H9 (cell line): ENCODE measurements at regions not wholly inside any gene's neighbourhood (a gene's known extent, or its start where the extent isn't known, plus 50 kb on each side); places are given as distances from the start of the nearest gene placed in this dataset.
"Not testable (repeated sequence)": the region's sequence is repeated elsewhere in the genome, so short reads cannot be mapped to it uniquely, and the experiment has no call there.

Experiments used
- DNase-seq: peaks from one replicate; pipeline ENCODE4 v3.0.0-alpha.2; 2017
- H2AFZ ChIP-seq: one replicate; pipeline ENCODE4 v1.6.1; 2013; ENCODE audit warnings: mild to moderate bottlenecking, low read length, control low read depth, moderate library complexity
- H2AK5ac ChIP-seq: 2 replicates; pipeline ENCODE4 v1.6.1; 2013; ENCODE audit warnings: low read length, control low read depth, mixed read lengths; ENCODE audit not compliant: insufficient read length
- H2BK120ac ChIP-seq: one replicate; pipeline ENCODE4 v1.6.1; 2013; ENCODE audit warnings: low read depth, mild to moderate bottlenecking, low read length, control low read depth, inconsistent platforms; ENCODE audit not compliant: poor library complexity, severe bottlenecking
- H2BK12ac ChIP-seq: 2 replicates; pipeline ENCODE4 v1.6.1; 2013; ENCODE audit warnings: low read length, control low read depth, mixed read lengths, low read depth; ENCODE audit not compliant: insufficient read length
- H2BK15ac ChIP-seq: 2 replicates; pipeline ENCODE4 v1.6.1; 2013; ENCODE audit warnings: low read depth, low read length, control low read depth
- H2BK20ac ChIP-seq: one replicate; pipeline ENCODE4 v1.6.1; 2013; ENCODE audit warnings: low read depth, mild to moderate bottlenecking, low read length, control low read depth, inconsistent platforms; ENCODE audit not compliant: poor library complexity, severe bottlenecking
- H2BK5ac ChIP-seq: 2 replicates; pipeline ENCODE4 v1.6.1; 2013; ENCODE audit warnings: low read length, control low read depth, mixed read lengths; ENCODE audit not compliant: insufficient read length
- H3K14ac ChIP-seq: 2 replicates; pipeline ENCODE4 v1.6.1; 2013; ENCODE audit warnings: low read length, control low read depth; ENCODE audit not compliant: insufficient read depth
- H3K18ac ChIP-seq: 2 replicates; pipeline ENCODE4 v1.6.1; 2013; ENCODE audit warnings: low read depth, mild to moderate bottlenecking, mixed read lengths, low read length, control low read depth; ENCODE audit not compliant: insufficient read length
- H3K23ac ChIP-seq: 2 replicates; pipeline ENCODE4 v1.6.1; 2013; ENCODE audit warnings: low read length, control low read depth, mixed read lengths, low read depth; ENCODE audit not compliant: insufficient read length
- H3K23me2 ChIP-seq: 2 replicates; pipeline ENCODE4 v1.6.1; 2013; ENCODE audit warnings: low read depth, mild to moderate bottlenecking, mixed read lengths, low read length, control low read depth; ENCODE audit not compliant: insufficient read length, poor library complexity, severe bottlenecking
- H3K27ac ChIP-seq: 2 replicates; pipeline ENCODE4 v1.5.1; 2013; ENCODE audit warnings: low read length, control low read depth, mixed read lengths, low read depth; ENCODE audit not compliant: insufficient read length
- H3K27me3 ChIP-seq: 2 replicates; pipeline ENCODE4 v1.6.1; 2013; ENCODE audit warnings: low read length, control low read depth, inconsistent platforms; ENCODE audit not compliant: insufficient read depth
- H3K4ac ChIP-seq: 2 replicates; pipeline ENCODE4 v1.6.1; 2013; ENCODE audit warnings: low read depth, mild to moderate bottlenecking, control low read depth, inconsistent platforms, low read length, moderate library complexity
- H3K4me1 ChIP-seq: 2 replicates; pipeline ENCODE4 v1.6.1; 2013; ENCODE audit warnings: low read length, control low read depth, inconsistent platforms; ENCODE audit not compliant: insufficient read depth
- H3K4me2 ChIP-seq: 2 replicates; pipeline ENCODE4 v1.6.1; 2013; ENCODE audit warnings: low read length, control low read depth, mixed read lengths; ENCODE audit not compliant: insufficient read length, insufficient read depth
- H3K56ac ChIP-seq: 2 replicates; pipeline ENCODE4 v1.6.1; 2013; ENCODE audit warnings: low read depth, mild to moderate bottlenecking, mixed read lengths, low read length, control low read depth; ENCODE audit not compliant: insufficient read length
- H3K79me1 ChIP-seq: 2 replicates; pipeline ENCODE4 v1.6.1; 2013; ENCODE audit warnings: low read depth, mild to moderate bottlenecking, moderate library complexity, low read length, control low read depth, inconsistent platforms; ENCODE audit not compliant: insufficient read depth, poor library complexity, severe bottlenecking
- H3K79me2 ChIP-seq: 2 replicates; pipeline ENCODE4 v1.6.1; 2013; ENCODE audit warnings: low read length, control low read depth, inconsistent platforms; ENCODE audit not compliant: insufficient read depth
- H3K9ac ChIP-seq: 2 replicates; pipeline ENCODE4 v1.6.1; 2013; ENCODE audit warnings: low read length, control low read depth, mixed read lengths; ENCODE audit not compliant: insufficient read length; ENCODE audit errors: extremely low read depth
- H3K9me3 ChIP-seq: one replicate; pipeline ENCODE4 v1.6.1; 2013; ENCODE audit warnings: low read depth, low read length, inconsistent platforms; ENCODE audit not compliant: control insufficient read depth
- H3T11ph ChIP-seq: one replicate; pipeline ENCODE4 v1.6.1; 2013; ENCODE audit warnings: mild to moderate bottlenecking, low read length, control low read depth, inconsistent platforms
- H4K20me1 ChIP-seq: one replicate; pipeline ENCODE4 v1.6.1; 2013; ENCODE audit not compliant: control insufficient read depth, insufficient read length, insufficient read depth
- H4K5ac ChIP-seq: 2 replicates; pipeline ENCODE4 v1.6.1; 2013; ENCODE audit warnings: low read depth, mild to moderate bottlenecking, mixed read lengths, low read length, control low read depth; ENCODE audit not compliant: insufficient read length
- H4K8ac ChIP-seq: replicated peaks from 2 replicates; pipeline ENCODE4 v1.6.1; 2013; ENCODE audit warnings: low read length, control low read depth, mixed read lengths, low read depth; ENCODE audit not compliant: insufficient read length
- H4K91ac ChIP-seq: 2 replicates; pipeline ENCODE4 v1.6.1; 2013; ENCODE audit warnings: low read depth, mild to moderate bottlenecking, moderate library complexity, mixed read lengths, low read length, control low read depth; ENCODE audit not compliant: insufficient read length
- H3K27ac Mint-ChIP-seq, 3 experiments: 2 replicates in 2 of 3; 3 replicates in 1 of 3; pipeline ENCODE4 v1.8.0; 2020 to 2021; ENCODE audit warnings: mixed read lengths in 3 of 3, mild to moderate bottlenecking in 1 of 3, moderate library complexity in 1 of 3
- H3K27me3 Mint-ChIP-seq: 2 replicates; pipeline ENCODE4 v1.8.0; 2021; ENCODE audit warnings: low read depth, mild to moderate bottlenecking, moderate library complexity, mixed read lengths
- H3K36me3 Mint-ChIP-seq, 3 experiments: 2 replicates in 2 of 3; 3 replicates in 1 of 3; pipeline ENCODE4 v1.8.0; 2020 to 2021; ENCODE audit warnings: low read depth in 3 of 3, mixed read lengths in 3 of 3; ENCODE audit not compliant: insufficient read depth in 1 of 3
- H3K4me1 Mint-ChIP-seq, 2 experiments: 2 replicates each; pipeline ENCODE4 v1.8.0; 2020; ENCODE audit warnings: mixed read lengths in 2 of 2
- H3K4me3 Mint-ChIP-seq, 2 experiments: 2 replicates in 1 of 2; 3 replicates in 1 of 2; pipeline ENCODE4 v1.8.0; 2020 to 2021; ENCODE audit warnings: mild to moderate bottlenecking in 2 of 2, mixed read lengths in 2 of 2, moderate library complexity in 1 of 2
- H3K9me3 Mint-ChIP-seq, 2 experiments: 2 replicates in 1 of 2; 3 replicates in 1 of 2; pipeline ENCODE4 v1.8.0; 2020; ENCODE audit warnings: mild to moderate bottlenecking in 2 of 2, mixed read lengths in 2 of 2, moderate library complexity in 1 of 2
- WGBS: extraction: QIAGEN DNeasy Blood & Tissue Kit; methylation state at CpG from one replicate; pipeline ENCODE4 v1.1.7; 2013; ENCODE audit warnings: missing lambda C conversion rate, low lambda C conversion rate, mixed read lengths; ENCODE audit not compliant: insufficient read length; ENCODE audit errors: extremely low coverage; 5-methylcytosine and 5-hydroxymethylcytosine counted together
- TF ChIP-seq, protein P1 (sequence below): fragments of 200-600 bp; sonication (generic); conservative IDR thresholded peaks from 3 replicates; pipeline ENCODE4 v1.8.0; 2021; ENCODE audit warnings: antibody characterized with exemption, mild to moderate bottlenecking

DNA sequence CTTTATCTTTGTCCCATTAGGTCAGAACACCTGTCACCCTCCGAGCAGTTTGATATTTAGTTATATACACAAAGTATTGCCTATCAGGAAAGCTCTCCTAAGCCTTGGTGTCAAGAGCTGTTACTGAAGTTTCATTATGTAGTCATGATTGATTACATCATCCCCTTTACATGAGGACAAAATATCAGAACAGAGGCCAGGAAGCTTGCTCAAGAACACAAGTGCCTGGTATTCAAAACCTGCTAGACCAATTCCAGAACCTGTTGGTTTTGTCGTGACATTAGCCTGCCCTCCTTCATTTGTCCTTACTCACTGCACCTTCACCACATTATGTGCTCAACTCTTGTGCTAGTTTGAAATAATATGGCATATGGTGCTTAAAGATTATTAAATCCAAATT lies 377.1 kb downstream of the CDH19 start:
- H3K79me2 ChIP-seq: no peaks in the 10 kb centered on the region
- no CpG with 5 or more reads among the region's 2 CpGs for WGBS
- Mint-ChIP-seq H3K36me3 (peaks cover 0 to 2% (median 0%) of the 10 kb centered on the region in 3 experiments; a peak in 2 of 7 replicates), H3K4me3 (no peak overlapping the region), H3K9me3 (peaks cover 0 to 2% of the 10 kb centered on the region in 2 experiments; a peak in 1 of 5 replicates), H3K27me3 (peaks cover 1% of the 10 kb centered on the region; the same call in 1 of the 2 replicates), H3K27ac (no peak overlapping the region), H3K4me1 (no peaks in the 10 kb centered on the region)
- TF ChIP-seq, protein P1, sequence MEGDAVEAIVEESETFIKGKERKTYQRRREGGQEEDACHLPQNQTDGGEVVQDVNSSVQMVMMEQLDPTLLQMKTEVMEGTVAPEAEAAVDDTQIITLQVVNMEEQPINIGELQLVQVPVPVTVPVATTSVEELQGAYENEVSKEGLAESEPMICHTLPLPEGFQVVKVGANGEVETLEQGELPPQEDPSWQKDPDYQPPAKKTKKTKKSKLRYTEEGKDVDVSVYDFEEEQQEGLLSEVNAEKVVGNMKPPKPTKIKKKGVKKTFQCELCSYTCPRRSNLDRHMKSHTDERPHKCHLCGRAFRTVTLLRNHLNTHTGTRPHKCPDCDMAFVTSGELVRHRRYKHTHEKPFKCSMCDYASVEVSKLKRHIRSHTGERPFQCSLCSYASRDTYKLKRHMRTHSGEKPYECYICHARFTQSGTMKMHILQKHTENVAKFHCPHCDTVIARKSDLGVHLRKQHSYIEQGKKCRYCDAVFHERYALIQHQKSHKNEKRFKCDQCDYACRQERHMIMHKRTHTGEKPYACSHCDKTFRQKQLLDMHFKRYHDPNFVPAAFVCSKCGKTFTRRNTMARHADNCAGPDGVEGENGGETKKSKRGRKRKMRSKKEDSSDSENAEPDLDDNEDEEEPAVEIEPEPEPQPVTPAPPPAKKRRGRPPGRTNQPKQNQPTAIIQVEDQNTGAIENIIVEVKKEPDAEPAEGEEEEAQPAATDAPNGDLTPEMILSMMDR: no peak
- no peak overlapping the region for H3K27ac ChIP-seq
- no peak for DNase-seq
- no peaks in the 10 kb centered on the region for H3K4me1 ChIP-seq
- no peaks in the 10 kb centered on the region for H3K9me3 ChIP-seq
- H3K9ac ChIP-seq: no peak overlapping the region
- H3K27me3 ChIP-seq: no peaks in the 10 kb centered on the region
- no peak overlapping the region for H3K56ac ChIP-seq
- no peak overlapping the region for H3T11ph ChIP-seq
- no peak overlapping the region for H2AFZ ChIP-seq
- H3K23me2 ChIP-seq: no peaks in the 10 kb centered on the region
- no peak overlapping the region for H3K4me2 ChIP-seq
- no peak overlapping the region for H4K8ac ChIP-seq
- H2BK15ac ChIP-seq: no peak overlapping the region
- no peak overlapping the region for H4K91ac ChIP-seq
- H4K20me1 ChIP-seq: no peaks in the 10 kb centered on the region
- H2BK5ac ChIP-seq: no peak overlapping the region
- H3K4ac ChIP-seq: no peak overlapping the region
- H3K79me1 ChIP-seq: no peaks in the 10 kb centered on the region
- no peak overlapping the region for H2BK12ac ChIP-seq
- no peak overlapping the region for H2BK20ac ChIP-seq
- no peak overlapping the region for H3K14ac ChIP-seq
- no peak overlapping the region for H3K23ac ChIP-seq
- H2AK5ac ChIP-seq: no peak overlapping the region
- no peak overlapping the region for H4K5ac ChIP-seq
- H2BK120ac ChIP-seq: no peak overlapping the region
- no peak overlapping the region for H3K18ac ChIP-seq

DNA sequence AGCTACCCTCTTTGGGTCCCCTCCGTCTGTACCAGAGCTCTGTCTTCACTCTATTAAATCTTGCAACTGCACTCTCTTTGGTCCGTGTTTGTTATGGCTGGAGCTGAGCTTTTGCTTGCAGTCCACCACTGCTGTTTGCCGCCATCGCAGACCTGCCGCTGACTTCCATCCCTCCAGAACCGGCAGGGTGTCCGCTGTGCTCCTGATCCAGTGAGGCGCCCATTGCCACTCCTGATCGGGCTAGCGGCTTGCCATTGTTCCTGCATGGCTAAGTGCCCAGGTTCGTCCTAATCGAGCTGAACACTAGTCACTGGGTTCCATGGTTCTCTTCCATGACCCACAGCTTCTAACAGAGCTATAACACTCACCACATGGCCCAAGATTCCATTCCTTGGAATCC lies 380.6 kb downstream of the CDH19 start:
- not testable (repeated sequence) for H3K4me1 ChIP-seq

More for the DNA sequence above, 380.6 kb downstream of the CDH19 start:
- WGBS: no CpG with 5 or more reads among the region's 12 CpGs
- not testable (repeated sequence) for H3K27ac ChIP-seq, H3K79me2 ChIP-seq, H2AK5ac ChIP-seq, H2AFZ ChIP-seq, H3K9ac ChIP-seq, H3K9me3 ChIP-seq, H3K56ac ChIP-seq, H3K4ac ChIP-seq, H3K79me1 ChIP-seq, H3K9me3 Mint-ChIP-seq, H4K91ac ChIP-seq, H4K8ac ChIP-seq, H3K23me2 ChIP-seq, H2BK15ac ChIP-seq, H3K4me3 Mint-ChIP-seq, H3K27ac Mint-ChIP-seq, H3T11ph ChIP-seq, H3K27me3 ChIP-seq, DNase-seq, H3K36me3 Mint-ChIP-seq, H4K20me1 ChIP-seq, H2BK120ac ChIP-seq, H3K4me1 Mint-ChIP-seq, H2BK20ac ChIP-seq, H2BK5ac ChIP-seq, H3K27me3 Mint-ChIP-seq, H3K18ac ChIP-seq, H4K5ac ChIP-seq, H3K14ac ChIP-seq, H3K4me2 ChIP-seq, H3K23ac ChIP-seq, H2BK12ac ChIP-seq
